GM18502 (cell line): ENCODE measurements at regions not wholly inside any gene's neighbourhood (a gene's known extent, or its start where the extent isn't known, plus 50 kb on each side); places are given as distances from the start of the nearest gene placed in this dataset.
A peak's percentile ranks its signal among the peaks of the same experiment; 100 is the strongest.
"Not testable (repeated sequence)": the region's sequence is repeated elsewhere in the genome, so short reads cannot be mapped to it uniquely, and the experiment has no call there.

ENCODE experiments used
- ATAC-seq: cut with Tn5 transposase; IDR thresholded peaks from one replicate; pipeline ENCODE4 v1.9.1; 2021; ENCODE audit warnings: mild to moderate bottlenecking; ENCODE audit not compliant: unreplicated experiment, poor library complexity

GRCh38 chr13:21260561-21261290 is 84.3 kb downstream of the MRPL57 start:
- ATAC-seq = not testable (repeated sequence)

- ATAC-seq = not testable (repeated sequence)
Measured at GRCh38 chr13:21261487-21262216, 85.2 kb downstream of the MRPL57 start.

GRCh38 chr13:21263909-21264308 is 87.5 kb downstream of the MRPL57 start:
- ATAC-seq = not testable (repeated sequence)

GRCh38 chr13:21268485-21268884 is 92.0 kb downstream of the MRPL57 start:
- not testable (repeated sequence) for ATAC-seq

GRCh38 chr13:21272439-21272838 is 96.0 kb downstream of the MRPL57 start:
- not testable (repeated sequence) for ATAC-seq

- not testable (repeated sequence) for ATAC-seq
Measured at GRCh38 chr13:21274457-21274856, 98.0 kb downstream of the MRPL57 start.

- no peak for ATAC-seq
Measured at GRCh38 chr13:21282065-21282464, 105.6 kb downstream of the MRPL57 start.

- no peak for ATAC-seq
Measured at GRCh38 chr13:21287331-21287907, 111.0 kb downstream of the MRPL57 start.

- no peak for ATAC-seq
Measured at GRCh38 chr13:21289475-21289874, 113.0 kb downstream of the MRPL57 start.

GRCh38 chr13:21290442-21291002 is 114.1 kb downstream of the MRPL57 start:
- not testable (repeated sequence) for ATAC-seq

- no peak for ATAC-seq
Measured at GRCh38 chr13:21291840-21292239, 115.4 kb downstream of the MRPL57 start.

- ATAC-seq = peak; percentile 40
Measured at GRCh38 chr13:21296991-21297390, 120.5 kb downstream of the MRPL57 start.

GRCh38 chr13:21297447-21297846 is 121.0 kb downstream of the MRPL57 start:
- no peak for ATAC-seq

GRCh38 chr13:21297914-21298831 is 121.7 kb downstream of the MRPL57 start:
- ATAC-seq = peak; percentile 93

GRCh38 chr13:21304256-21304655 is 127.8 kb downstream of the MRPL57 start:
- no peak for ATAC-seq

- not testable (repeated sequence) for ATAC-seq
Measured at GRCh38 chr13:21306300-21307073, 130.0 kb downstream of the MRPL57 start.

GRCh38 chr13:21307158-21307557 is 130.7 kb downstream of the MRPL57 start:
- not testable (repeated sequence) for ATAC-seq

GRCh38 chr13:21308906-21309305 is 132.4 kb downstream of the MRPL57 start:
- no peak for ATAC-seq

- ATAC-seq = no peak
Measured at GRCh38 chr13:21309542-21310172, 133.2 kb downstream of the MRPL57 start.
